ENCODE measurements at regions not wholly inside any gene's neighbourhood (a gene's known extent, or its start where the extent isn't known, plus 50 kb on each side); places are given as distances from the start of the nearest gene placed in this dataset.
"Not testable (repeated sequence)": the region's sequence is repeated elsewhere in the genome, so short reads cannot be mapped to it uniquely, and the experiment has no call there.

DNA sequence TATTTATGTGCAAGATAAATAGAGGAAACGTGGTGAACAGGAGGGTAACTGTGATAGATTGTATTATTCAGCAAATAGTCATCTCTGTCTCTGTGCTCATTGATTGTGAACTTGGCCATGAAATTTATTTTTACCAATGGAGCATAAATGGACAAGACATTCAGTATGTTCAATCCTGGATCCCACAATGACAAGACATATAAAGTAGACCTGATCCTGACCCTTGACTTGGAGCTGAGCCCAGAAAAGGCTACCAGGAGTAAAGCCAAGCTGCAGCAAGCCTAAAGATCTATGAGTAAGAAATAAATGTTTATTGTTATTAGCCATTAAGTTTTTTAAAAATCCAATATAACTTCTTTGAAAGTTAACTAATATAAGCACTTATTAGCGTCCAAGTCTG lies 531.2 kb downstream of the PIK3C3 start:
- DNase-seq = no peak

DNA sequence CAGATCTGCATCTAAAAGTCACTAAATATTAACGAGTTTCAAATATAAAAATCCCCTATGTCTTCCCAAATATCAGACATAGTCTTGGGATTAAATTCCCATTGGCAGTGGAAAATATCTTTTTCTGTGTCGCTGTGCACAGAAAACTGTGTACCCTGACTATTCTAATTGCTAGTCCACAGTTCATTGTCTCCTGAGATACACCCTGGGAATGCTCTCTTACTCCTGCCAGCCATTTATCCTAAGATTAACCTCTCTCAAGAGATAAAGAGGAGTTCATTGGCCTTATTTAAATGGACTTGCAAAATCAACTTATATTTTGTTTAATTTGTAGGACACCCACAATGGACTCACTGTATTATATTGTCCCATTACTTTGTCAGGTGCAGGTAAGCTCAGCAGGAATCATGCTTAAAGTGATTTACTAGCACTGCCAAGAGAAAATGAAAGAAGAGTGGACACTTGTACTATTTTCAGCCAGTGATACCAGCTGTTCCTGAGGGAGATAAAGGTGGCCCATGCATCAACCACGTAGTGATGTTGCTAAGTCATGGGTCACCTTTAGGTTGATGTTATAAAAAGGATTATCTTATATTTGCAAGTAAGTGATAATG lies 553.8 kb downstream of the PIK3C3 start:
- no peak for DNase-seq

DNA sequence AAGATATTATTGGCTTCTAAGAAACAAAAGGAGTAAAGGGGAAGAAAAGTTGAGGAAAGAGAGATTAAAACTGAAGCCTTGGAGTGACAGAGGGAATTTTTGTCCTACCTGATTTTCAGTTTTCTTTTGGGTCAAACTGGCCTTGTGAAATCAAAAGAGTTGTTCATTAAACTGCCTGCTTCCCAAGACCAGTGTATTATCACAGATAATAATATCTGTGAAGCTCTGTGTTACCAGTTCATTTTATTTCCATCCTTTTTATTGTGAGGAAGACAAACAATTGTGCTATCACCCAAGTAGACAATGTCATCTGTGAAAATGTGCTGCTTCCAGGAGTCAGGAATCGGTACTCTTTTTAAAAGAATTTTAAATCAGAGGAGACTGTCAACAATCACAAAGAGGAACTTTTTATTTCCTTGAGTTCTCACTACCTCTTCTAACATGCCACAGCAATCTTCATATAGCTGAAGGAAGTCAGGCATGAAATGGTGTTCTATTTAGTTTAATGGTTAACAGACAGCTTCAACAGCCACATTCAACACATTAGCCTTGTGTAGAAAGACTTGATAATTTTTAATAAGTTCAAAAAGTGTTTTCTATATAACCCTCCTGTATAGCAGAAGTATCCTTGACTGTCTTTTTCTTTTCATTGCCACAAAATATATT lies 554.8 kb downstream of the PIK3C3 start:
- no peak for DNase-seq

DNA sequence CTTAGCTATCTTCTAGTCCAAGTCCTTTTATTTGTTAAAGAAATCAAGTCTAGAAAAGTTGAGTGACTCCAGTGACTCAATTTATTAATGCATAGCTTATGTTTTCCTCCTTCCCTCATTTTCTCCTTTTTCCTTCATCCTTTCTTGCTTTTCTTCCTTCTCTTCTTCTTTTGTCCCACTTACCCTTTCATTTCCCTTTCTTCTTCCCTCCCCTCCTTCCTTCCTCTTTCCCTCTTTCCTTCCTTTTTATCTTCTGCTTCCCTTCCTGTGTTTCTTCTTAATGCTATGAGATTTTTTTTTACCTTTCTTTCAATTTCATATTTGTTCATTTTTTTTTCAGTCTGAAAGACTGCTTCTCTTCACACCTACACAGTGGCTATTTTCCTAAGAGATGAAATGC lies 555.5 kb downstream of the PIK3C3 start:
- DNase-seq = no peak

DNA sequence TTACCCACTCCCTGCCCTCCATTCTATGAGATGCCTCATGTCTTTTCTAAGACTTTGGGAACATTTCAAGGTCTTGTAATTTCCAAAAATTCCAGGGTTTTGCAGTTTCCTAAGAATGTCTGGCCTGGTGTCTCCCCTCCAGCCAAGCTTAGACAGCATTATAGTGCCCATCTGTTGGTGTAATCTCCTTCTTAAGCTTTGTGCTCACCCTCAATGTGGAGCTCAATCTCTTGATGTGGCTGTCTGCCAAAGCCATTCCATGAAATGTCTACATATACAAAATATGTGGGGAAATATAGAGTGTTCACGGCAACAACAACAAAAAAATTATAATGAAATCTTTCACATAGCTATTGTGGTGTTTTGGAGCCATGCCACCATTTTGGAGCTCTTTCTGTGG lies 558.4 kb downstream of the PIK3C3 start:
- no peak for DNase-seq

DNA sequence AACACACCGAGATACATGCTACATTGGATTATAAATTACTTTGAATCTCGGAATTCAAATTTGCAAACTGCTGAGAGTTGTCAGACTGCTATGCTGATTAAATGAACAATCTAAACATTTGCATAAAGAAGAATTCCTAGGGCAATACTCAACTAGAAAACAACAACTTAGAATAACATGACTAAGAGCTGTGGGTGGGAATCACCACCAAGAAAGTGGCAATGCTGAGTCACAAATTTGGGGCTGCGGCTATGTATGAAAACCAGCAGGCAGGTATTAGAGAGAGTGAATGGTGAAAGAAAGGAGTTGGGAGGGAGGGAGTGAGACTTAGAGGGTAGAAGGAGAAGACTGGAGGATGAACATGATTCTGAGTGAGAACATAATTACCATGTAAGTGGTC lies 559.5 kb downstream of the PIK3C3 start:
- DNase-seq = no peak

DNA sequence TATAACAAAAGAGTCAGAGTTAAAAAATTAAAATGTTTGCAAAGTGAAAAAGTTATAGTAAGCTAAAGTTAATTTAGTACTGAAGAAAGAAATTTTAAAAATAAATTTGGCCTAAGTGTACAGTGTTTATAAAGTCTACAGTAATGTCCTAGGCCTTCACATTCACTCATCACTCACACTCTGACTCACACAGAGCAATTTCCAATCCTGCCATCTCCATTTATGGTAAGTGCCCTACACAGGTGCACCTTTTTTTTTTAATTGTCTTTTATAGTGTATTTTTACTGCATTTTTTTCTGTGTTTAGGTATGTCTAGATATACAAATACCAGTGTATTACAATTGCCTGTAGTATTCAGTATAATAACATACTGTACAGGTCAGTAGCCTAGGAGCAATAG lies 562.9 kb downstream of the PIK3C3 start:
- DNase-seq = no peak

DNA sequence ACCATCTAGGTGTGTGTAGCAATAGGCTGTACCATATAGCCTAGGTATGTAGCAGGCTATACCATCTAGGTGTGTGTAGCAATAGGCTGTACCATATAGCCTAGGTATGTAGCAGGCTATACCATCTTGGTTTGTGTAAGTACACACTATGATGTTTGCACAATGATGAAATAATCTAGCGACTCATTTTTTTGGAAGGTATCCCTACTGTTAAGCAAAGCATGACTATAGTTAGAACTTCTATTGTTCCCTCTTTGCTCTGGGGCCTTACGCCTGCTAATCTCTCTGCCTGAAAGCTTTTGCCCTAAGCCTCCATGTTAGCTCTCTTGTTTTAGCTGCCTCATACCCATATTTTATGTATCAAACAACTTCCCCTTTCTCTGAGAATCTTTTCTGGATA lies 563.3 kb downstream of the PIK3C3 start:
- DNase-seq = not testable (repeated sequence)

DNA sequence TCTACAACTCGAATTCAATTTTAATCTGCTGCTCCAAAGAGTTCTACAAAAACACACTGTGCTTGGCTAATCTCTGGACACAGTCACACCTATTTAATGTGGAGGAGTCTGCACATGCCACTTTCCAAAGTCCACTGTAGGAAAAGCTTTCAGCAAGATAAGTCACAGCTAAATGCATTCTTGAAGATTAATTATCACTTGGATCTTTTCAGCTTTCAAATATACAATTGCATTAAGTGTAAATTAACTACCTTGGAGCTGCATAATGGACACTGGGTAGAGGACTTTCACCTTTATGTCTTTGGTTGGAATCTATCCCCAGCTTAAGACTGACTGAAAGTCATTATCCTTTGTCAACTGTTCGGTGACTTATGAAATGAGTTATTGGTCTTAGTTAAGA lies 565.1 kb downstream of the PIK3C3 start:
- DNase-seq = no peak

DNA sequence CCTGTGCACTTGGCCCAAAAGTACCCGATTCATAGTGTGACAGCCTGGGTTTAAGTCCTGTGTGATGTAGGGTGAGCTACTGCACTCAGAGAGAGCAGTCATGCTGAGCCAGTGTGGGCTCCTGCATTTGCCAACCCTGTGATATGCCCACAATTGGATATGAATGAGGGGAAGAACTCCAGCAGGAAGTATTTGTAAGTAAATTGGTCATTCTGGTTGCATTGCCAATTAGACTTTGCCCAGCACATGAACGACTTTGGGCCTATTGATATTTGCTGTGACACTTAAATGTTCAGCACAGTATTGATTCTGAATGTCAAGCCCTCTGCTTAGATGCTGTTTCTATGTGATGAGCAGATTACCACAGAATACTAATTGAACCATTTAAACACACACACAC lies 570.9 kb downstream of the PIK3C3 start:
- DNase-seq = no peak

DNA sequence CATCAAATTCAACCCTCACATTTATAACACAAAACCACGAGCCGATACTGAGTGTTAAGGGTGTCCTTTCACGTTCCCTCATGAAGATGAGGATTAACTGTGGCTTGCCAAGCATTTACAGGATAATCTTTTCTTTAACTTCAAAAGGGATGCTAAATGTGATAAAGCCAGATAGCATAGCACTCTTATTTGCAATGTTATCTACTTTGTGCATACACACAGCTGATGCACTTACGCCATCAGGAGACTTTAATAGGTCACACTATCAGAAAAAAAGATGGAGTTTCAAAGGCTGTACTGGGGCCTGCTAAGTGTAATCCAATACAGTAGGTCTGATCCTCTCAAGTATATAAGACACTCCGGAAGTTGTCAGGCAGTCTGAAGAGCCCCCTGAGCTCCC lies 572.7 kb downstream of the PIK3C3 start:
- no peak for DNase-seq

DNA sequence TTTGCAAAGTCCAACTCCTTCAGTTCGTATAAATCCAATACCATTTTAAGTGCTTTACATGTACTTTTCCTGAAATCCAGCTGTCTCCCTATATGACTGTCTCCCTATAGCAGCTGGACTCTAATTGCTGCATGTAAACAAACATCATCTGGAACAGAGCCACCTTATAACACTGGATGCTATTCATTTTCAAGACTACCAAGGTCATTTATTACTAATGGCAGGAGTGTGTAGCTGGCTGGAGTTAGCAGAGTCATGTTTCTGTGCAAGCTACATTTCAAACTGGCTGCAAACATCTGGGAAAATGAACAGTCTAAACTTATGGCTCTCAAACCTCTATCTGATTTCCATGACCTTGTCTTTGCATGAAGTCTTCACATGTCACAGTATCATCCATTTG lies 575.2 kb downstream of the PIK3C3 start:
- no peak for DNase-seq

DNA sequence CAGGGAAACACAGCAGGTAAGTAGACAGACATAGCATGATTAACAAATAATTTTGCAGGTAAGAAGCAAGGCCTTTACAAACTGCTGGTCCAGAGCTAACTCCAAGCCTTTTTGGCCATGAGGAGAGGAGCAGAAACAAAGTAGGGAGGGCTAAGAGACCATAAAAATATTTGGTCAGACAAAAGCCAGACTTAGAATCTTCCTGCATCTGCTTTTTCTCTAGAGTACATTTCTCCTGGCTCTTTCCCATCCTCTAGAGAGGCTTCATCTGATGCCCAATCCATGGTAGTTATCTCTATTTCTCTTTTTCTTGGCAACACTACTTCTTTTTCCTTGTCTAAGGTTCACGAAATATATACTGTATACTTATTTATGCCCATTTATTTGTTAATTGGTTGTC lies 577.1 kb downstream of the PIK3C3 start:
- DNase-seq = no peak

DNA sequence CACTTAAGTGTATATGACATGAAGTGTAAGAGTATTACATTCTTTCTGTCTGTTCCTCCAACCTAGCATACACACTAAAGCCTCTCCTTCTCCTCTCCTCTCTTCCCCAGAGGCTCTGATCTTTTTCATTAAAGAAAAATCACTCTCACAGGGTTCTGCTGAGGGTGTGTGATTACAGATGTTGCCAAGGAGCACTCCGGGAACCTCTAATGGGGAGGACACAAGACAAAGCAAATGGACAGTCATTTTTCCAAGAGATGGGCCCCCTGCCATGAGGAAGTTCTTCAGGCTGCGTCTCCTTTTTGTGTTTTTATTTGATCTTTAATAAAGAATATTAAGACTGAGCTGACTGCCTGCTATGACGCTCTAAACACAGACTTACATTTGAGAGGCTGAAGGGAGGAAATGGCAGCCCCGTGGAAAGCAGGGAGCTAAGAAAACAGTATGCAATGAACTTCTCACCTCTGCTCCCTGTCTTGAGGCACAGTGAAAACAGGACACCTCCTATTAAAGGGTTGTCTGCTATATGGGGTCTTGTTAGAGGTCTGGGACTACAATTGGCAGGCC lies 578.1 kb downstream of the PIK3C3 start:
- DNase-seq = no peak

DNA sequence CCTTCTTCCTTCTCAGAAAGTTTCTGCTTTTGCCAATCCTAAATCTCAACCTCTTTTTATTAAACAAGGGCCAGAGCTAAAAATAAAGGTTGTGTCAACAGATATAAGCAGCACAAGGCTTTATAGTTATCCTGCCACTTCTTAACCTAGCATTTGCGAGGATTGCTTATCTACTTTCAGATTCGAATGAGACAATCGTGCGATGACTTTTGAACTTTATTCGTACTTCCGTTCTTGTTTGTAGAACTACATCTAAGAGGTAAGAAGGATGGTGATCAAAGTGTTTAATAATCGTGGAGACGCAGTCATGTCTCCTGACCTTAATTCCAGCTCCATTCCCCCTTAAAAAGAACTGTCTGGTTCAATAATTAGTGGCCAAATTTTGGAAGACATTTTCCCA lies 578.6 kb downstream of the PIK3C3 start:
- no peak for DNase-seq

DNA sequence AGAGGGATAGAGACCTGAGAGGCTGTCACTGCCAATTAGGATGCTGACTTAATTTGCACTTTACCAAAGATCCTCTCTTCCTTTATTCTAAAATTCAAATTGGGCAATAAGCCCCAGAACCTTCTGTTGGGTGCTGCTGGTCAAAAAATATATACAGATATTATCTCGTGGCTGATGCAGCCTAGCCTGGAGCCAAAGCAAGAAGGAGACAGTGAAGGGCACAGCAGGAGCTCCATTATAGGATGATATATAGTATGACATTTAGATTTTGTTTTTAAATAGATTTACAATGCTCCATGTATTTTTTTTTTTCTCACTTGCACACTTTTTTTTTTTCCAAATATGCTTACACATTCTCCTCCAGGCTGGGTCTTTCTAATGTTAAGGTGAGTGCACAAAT lies 579.3 kb downstream of the PIK3C3 start:
- no peak for DNase-seq

DNA sequence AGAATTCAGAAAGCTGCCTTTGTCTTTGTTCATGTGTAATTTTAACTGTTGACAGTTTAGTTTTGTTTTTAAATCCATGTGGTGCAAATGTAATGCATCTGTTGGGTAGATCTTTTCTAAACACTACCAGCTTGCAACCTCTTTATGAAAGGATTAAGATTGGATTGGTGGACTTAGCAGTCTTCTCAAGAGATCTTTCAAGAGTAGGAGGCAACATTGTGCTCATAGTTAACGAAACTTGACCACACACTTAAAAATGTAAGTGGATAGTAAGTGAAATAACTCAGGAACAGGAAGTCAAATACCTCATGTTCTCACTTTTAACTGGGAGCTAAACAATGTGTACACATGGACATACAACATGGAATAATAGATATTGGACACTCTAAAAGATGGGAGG lies 579.0 kb downstream of the RIT2 start:
- no peak for DNase-seq

DNA sequence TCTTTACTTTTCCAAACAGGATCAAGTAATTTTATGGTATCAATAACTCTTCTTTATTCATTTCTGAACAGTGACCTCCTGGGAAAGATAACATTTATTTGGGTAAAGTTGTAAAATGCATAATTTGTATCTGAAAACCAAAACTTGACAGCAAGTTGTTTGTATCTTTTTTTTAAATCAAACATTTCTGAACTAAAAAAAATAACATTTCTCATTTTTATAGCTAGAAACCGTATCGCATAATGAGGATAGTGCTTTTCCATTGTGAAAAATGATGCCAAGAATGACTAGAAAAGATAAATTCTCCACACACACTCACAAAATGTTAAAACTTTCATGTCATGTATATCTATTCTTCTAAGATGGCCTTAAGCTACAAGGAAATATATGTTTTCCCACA lies 578.2 kb downstream of the RIT2 start:
- no peak for DNase-seq

DNA sequence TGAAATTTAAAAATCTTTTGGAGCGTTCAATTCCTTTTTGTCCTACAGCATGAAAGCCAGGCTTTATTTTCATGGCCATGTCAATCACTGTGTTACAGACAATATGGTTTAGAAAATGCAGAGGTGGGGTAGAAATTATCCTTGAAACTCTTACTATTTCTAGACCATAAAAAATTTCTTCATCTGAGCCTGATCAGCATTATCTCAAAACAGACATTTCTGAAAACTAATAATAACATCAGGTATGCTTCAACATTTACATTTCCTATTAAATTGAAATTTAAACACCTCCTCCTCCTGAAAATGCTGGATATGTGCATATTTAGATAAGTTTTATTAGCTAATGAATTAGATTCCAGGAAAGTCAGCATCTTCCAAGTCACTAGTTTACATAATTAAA lies 570.6 kb downstream of the RIT2 start:
- no peak for DNase-seq

DNA sequence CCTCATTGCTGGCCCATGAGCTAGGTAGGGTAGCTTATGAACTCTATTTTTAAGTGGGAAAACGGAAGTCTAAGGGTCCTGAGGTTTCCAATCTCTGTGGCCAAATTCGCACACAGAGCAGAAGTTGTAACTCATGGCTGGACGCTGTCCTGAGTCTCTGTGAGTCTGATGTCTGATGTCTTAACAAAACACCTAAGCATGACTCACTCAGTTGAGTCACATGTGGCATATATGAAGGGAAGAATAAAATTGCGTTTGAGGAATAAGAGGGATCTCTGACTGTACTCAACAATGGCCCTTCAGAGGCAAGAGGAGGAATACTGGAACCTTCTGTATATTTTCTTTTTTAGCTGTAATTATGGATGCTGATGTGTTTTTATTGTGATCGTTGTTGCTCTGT lies 569.7 kb downstream of the RIT2 start:
- DNase-seq = no peak

DNA sequence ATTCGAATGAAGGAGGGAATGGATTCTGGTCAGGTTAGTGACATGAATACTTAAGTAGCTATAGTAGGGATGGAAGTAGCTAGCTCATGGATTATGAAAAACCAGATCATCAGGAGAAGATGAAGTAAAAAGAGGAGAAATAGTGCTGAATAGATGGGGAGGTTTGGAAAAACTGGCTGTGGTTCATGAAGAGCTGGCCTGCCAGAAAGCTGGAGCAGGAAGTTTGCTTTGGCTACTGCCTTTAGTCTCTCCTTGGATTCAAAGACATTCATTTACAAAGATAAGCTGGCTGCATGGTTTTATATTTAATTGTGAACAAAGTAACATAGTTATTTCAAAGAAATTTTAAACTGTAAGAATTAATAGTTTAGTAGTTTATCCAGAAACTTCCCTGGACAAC lies 567.0 kb downstream of the RIT2 start:
- DNase-seq = no peak

DNA sequence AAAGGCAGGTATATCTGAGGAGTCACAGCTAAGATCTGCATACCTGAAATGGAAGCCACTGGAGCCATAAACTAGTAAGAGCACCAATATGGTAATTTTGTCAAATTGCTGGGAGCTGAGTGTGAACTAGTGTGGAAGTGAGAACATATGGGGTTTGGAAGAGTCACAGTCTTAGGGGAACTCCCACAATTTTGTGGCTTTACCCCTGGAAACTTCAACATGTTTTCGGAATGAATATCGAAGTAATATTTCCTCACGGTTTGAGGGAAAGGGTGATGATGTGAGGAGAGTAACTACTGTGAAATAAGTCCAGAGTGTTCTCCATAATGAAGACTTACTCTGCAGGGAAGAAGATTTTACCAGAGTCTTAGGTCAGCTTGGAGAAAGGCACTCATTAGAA lies 565.9 kb downstream of the RIT2 start:
- DNase-seq = no peak

DNA sequence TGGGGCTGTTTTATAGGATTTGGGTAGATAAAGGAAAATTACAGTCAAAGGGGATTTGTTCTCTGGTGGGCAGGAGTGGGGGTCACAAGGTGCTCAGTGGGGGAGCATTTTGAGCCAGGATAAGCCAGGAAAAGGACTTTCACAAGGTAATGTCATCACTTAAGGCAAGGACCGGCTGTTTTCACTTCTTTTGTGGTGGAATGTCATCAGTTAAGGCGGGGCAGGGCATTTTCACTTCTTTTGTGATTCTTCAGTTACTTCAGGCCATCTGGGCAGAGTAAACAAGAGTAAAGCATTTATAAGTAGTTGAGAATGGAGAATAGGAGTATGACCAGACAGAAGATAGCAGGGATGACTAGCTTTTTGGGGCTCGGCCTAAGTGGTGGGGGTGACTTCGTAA lies 562.9 kb downstream of the RIT2 start:
- DNase-seq = not testable (repeated sequence)

DNA sequence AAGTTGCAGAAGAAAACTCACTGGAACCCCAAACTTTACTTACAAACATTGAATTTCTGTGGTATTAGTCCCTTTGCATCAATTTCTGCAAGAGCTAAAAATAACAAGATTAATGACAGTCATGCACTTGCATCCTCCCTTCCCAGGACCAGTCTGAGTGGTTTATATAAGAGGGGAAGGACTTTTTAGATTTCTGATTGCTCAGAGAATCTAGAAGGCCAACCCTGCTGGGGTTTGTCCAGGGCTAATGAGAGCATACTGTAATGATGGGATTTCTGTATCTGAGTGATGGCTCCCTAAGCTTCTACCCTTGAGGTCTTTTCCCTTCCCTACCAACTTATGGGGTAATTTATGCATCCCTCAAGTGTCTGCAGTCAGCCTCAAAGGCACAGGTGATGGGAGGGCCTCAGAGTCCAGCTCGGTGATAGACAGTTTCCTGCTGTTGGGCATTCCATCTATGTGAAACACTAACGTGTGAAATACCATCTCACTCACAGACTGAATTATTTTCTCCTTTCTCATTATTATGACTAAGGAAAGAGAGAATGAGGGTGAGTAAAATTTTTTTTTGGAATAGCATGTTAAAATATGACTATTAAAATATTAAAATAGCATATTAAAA lies 556.3 kb downstream of the RIT2 start:
- DNase-seq = no peak

DNA sequence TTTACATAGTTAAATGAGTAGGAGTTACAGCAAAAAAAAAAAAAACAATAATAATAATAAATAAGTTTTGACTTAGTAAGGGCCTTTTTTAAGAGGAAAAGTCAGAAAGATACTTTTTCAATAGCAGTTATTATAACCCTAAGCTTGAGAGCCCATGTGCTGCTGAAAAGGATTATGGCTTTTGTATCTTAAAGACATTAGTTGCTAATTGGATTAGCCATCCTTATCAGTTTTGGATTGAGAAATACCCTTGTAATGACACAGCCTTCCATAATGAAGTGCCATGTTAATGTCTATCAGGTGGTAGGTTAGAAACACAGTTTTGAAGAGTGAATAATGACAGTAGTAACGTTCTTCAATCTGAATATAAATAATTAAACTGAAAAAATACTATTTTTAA lies 554.0 kb downstream of the RIT2 start:
- DNase-seq = no peak

Data from CD4-positive, alpha-beta T cell treated with Interleukin-12 subunit alpha and Interleukin-12 subunit beta, for 1 hour (primary cell).